ENCODE measurements at regions not wholly inside any gene's neighbourhood (a gene's known extent, or its start where the extent isn't known, plus 50 kb on each side); places are given as distances from the start of the nearest gene placed in this dataset.

DNA sequence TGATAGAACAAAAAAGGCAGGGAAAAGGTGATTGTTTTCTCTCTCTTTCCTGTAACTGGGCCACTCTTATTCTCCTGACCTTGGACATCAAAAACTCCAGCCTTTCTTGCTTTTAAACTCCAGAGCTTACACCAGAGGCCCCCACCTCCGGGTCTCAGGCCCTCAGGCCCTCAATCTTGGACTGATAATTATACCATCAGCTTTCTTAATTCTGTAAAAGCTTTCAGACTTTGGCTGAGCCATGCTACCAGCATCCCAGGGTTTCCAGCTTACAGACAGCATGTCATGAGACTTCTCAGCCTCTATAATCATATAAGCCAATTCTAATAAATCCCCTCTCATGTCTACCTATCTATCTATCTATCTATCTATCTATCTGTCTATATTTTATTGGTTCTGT lies 137.7 kb downstream of the SNX18 start:
- H3K4me1 ChIP-seq, result no peaks in the 10 kb centered on the region
- H3K36me3 ChIP-seq (ENCODE audit: control insufficient read depth, insufficient read depth, low read length), result no peaks in the 10 kb centered on the region
- H3K9me3 ChIP-seq (ENCODE audit: control insufficient read depth, low read length), result peaks cover 3% of the 10 kb centered on the region
- H3K79me2 ChIP-seq, result no peaks in the 10 kb centered on the region
- no peak overlapping the region for H3K9ac ChIP-seq
- H3K4me2 ChIP-seq (ENCODE audit: low read length), result no peak overlapping the region
- no peak overlapping the region for H2AFZ ChIP-seq
- H3K4me3 ChIP-seq (ENCODE audit: low read depth, low read length), result no peak overlapping the region
- TF ChIP-seq, protein P1, sequence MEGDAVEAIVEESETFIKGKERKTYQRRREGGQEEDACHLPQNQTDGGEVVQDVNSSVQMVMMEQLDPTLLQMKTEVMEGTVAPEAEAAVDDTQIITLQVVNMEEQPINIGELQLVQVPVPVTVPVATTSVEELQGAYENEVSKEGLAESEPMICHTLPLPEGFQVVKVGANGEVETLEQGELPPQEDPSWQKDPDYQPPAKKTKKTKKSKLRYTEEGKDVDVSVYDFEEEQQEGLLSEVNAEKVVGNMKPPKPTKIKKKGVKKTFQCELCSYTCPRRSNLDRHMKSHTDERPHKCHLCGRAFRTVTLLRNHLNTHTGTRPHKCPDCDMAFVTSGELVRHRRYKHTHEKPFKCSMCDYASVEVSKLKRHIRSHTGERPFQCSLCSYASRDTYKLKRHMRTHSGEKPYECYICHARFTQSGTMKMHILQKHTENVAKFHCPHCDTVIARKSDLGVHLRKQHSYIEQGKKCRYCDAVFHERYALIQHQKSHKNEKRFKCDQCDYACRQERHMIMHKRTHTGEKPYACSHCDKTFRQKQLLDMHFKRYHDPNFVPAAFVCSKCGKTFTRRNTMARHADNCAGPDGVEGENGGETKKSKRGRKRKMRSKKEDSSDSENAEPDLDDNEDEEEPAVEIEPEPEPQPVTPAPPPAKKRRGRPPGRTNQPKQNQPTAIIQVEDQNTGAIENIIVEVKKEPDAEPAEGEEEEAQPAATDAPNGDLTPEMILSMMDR (IDR thresholded peaks at IDR 0.05), result no peak
- no peak overlapping the region for H3K27ac ChIP-seq
- H3K27me3 ChIP-seq (ENCODE audit: control insufficient read depth, insufficient read depth, low read length), result no peaks in the 10 kb centered on the region

DNA sequence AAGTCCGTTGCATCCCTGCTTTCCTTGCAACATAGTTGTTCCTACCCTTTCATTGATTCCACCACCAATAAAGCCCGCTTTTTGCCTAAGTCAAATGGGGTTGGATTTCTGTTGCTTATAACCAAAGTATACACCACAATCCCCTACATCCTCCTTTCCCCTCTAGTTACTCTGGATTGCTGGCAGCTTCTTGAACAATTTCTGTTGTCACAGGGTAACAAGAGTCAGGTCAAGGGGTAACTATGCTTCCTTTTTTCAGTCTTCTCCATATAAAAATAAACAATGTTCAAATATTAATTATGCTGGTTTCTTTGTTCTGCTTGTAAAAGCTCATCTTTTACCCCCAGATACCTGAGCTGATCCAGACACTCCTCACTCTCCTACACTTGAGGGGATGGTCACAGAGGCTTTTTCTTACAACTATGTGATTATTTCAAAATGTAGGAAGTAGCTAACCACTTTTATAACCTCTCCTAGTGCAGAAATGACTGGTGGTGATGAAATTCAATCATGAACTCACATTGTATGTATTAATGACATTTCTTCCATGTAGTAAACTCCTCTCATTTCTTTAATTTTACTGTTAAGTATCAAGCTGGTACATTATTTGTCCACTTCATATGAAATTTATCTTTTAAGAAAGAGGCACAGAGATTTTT lies 136.5 kb downstream of the SNX18 start:
- peaks cover 3% of the 10 kb centered on the region for H3K9me3 ChIP-seq (ENCODE audit: control insufficient read depth, low read length)
- H3K27me3 ChIP-seq (ENCODE audit: control insufficient read depth, insufficient read depth, low read length), result no peaks in the 10 kb centered on the region
- no peak overlapping the region for H3K4me3 ChIP-seq (ENCODE audit: low read depth, low read length)
- H3K36me3 ChIP-seq (ENCODE audit: control insufficient read depth, insufficient read depth, low read length), result no peaks in the 10 kb centered on the region
- H2AFZ ChIP-seq, result no peak overlapping the region
- H3K4me2 ChIP-seq (ENCODE audit: low read length), result no peak overlapping the region
- H3K79me2 ChIP-seq, result no peaks in the 10 kb centered on the region
- TF ChIP-seq, protein P1 (IDR thresholded peaks at IDR 0.05), result no peak
- H3K9ac ChIP-seq, result no peak overlapping the region
- no peaks in the 10 kb centered on the region for H3K4me1 ChIP-seq
- H3K27ac ChIP-seq, result no peak overlapping the region

GRCh38 chr5:54651482-54652076 lies 134.0 kb downstream of the SNX18 start:
- H3K4me1 ChIP-seq, result no peaks in the 10 kb centered on the region
- H3K9me3 ChIP-seq (ENCODE audit: control insufficient read depth, low read length), result peaks cover 3% of the 10 kb centered on the region
- no peak overlapping the region for H3K9ac ChIP-seq
- TF ChIP-seq, protein P1 (IDR thresholded peaks at IDR 0.05), result no peak
- H3K79me2 ChIP-seq, result no peaks in the 10 kb centered on the region
- H3K27me3 ChIP-seq (ENCODE audit: control insufficient read depth, insufficient read depth, low read length), result no peaks in the 10 kb centered on the region
- H2AFZ ChIP-seq, result no peak overlapping the region
- H3K27ac ChIP-seq, result no peak overlapping the region
- no peak overlapping the region for H3K4me3 ChIP-seq (ENCODE audit: low read depth, low read length)
- H3K4me2 ChIP-seq (ENCODE audit: low read length), result no peak overlapping the region
- no peaks in the 10 kb centered on the region for H3K36me3 ChIP-seq (ENCODE audit: control insufficient read depth, insufficient read depth, low read length)

GRCh38 chr5:54649041-54649504 lies 131.5 kb downstream of the SNX18 start:
- Histone ChIP-seq H3K79me2 (no peaks in the 10 kb centered on the region), H3K9ac (no peak overlapping the region), H3K4me3 (ENCODE audit: low read depth, low read length) (no peak overlapping the region), H2AFZ (no peak overlapping the region), H3K36me3 (ENCODE audit: control insufficient read depth, insufficient read depth, low read length) (no peaks in the 10 kb centered on the region), H3K27ac (no peak overlapping the region), H3K4me1 (no peaks in the 10 kb centered on the region), H3K4me2 (ENCODE audit: low read length) (no peak overlapping the region), H3K9me3 (ENCODE audit: control insufficient read depth, low read length) (peaks cover 2% of the 10 kb centered on the region), H3K27me3 (ENCODE audit: control insufficient read depth, insufficient read depth, low read length) (no peaks in the 10 kb centered on the region)
- TF ChIP-seq, protein P1 (IDR thresholded peaks at IDR 0.05), result no peak
